NCI-H2029 treated with DMSO at 0.1 percent for 48 hours (cell line): ENCODE measurements at regions not wholly inside any gene's neighbourhood (a gene's known extent, or its start where the extent isn't known, plus 50 kb on each side); places are given as distances from the start of the nearest gene placed in this dataset.
A peak's percentile ranks its signal among the peaks of the same experiment; 100 is the strongest.

Source experiments
- DNase-seq: peaks from one replicate; lab custom pipeline; 2025; lab: John Stamatoyannopoulos, UW

- DNase-seq, result no peak
These were observed 94.6 kb upstream of the SLC6A6 start for GRCh38 chr3:14307656-14308302.

GRCh38 chr3:14311729-14312128 is 90.7 kb upstream of the SLC6A6 start:
- no peak for DNase-seq

GRCh38 chr3:14312375-14312774 is 90.0 kb upstream of the SLC6A6 start:
- DNase-seq, result no peak

GRCh38 chr3:14317057-14317553 is 85.3 kb upstream of the SLC6A6 start:
- DNase-seq, result no peak

GRCh38 chr3:14318646-14319045 is 83.8 kb upstream of the SLC6A6 start:
- DNase-seq, result no peak

- peak; percentile 77 for DNase-seq
These were observed 82.7 kb upstream of the SLC6A6 start for GRCh38 chr3:14319654-14320182.

GRCh38 chr3:14320219-14320618 is 82.2 kb upstream of the SLC6A6 start:
- DNase-seq, result no peak

GRCh38 chr3:14322001-14322400 is 80.4 kb upstream of the SLC6A6 start:
- no peak for DNase-seq

- no peak for DNase-seq
These were observed 79.6 kb upstream of the SLC6A6 start for GRCh38 chr3:14322667-14323295.

GRCh38 chr3:14323401-14324223 is 78.8 kb upstream of the SLC6A6 start:
- DNase-seq, result no peak

- DNase-seq, result no peak
These were observed 78.0 kb upstream of the SLC6A6 start for GRCh38 chr3:14324224-14324944.

- DNase-seq, result no peak
These were observed 74.0 kb upstream of the SLC6A6 start for GRCh38 chr3:14328422-14328821.

- DNase-seq, result peak; percentile 82
These were observed 73.1 kb upstream of the SLC6A6 start for GRCh38 chr3:14329116-14329830.

- DNase-seq, result no peak
These were observed 72.6 kb upstream of the SLC6A6 start for GRCh38 chr3:14329842-14330241.

GRCh38 chr3:14330508-14330907 is 71.9 kb upstream of the SLC6A6 start:
- DNase-seq, result no peak

GRCh38 chr3:14331251-14331650 is 71.2 kb upstream of the SLC6A6 start:
- no peak for DNase-seq

GRCh38 chr3:14332392-14332791 is 70.0 kb upstream of the SLC6A6 start:
- no peak for DNase-seq

GRCh38 chr3:14333215-14333614 is 69.2 kb upstream of the SLC6A6 start:
- DNase-seq, result no peak

- no peak for DNase-seq
These were observed 68.8 kb upstream of the SLC6A6 start for GRCh38 chr3:14333621-14334020.

- DNase-seq, result no peak
These were observed 68.3 kb upstream of the SLC6A6 start for GRCh38 chr3:14334136-14334535.

GRCh38 chr3:14334936-14335335 is 67.5 kb upstream of the SLC6A6 start:
- DNase-seq, result no peak
